ENCODE measurements at regions not wholly inside any gene's neighbourhood (a gene's known extent, or its start where the extent isn't known, plus 50 kb on each side); places are given as distances from the start of the nearest gene placed in this dataset.
"Not testable (repeated sequence)": the region's sequence is repeated elsewhere in the genome, so short reads cannot be mapped to it uniquely, and the experiment has no call there.

GRCh38 chr18:44356566-44357157 is 324.0 kb upstream of the SETBP1 start:
- no peak overlapping the region for H3K27ac Mint-ChIP-seq (ENCODE audit: unreplicated experiment)
- DNase-seq: no peak
- H3K36me3 Mint-ChIP-seq (ENCODE audit: unreplicated experiment): peaks cover 4% of the 10 kb centered on the region
- TF ChIP-seq, protein P1, sequence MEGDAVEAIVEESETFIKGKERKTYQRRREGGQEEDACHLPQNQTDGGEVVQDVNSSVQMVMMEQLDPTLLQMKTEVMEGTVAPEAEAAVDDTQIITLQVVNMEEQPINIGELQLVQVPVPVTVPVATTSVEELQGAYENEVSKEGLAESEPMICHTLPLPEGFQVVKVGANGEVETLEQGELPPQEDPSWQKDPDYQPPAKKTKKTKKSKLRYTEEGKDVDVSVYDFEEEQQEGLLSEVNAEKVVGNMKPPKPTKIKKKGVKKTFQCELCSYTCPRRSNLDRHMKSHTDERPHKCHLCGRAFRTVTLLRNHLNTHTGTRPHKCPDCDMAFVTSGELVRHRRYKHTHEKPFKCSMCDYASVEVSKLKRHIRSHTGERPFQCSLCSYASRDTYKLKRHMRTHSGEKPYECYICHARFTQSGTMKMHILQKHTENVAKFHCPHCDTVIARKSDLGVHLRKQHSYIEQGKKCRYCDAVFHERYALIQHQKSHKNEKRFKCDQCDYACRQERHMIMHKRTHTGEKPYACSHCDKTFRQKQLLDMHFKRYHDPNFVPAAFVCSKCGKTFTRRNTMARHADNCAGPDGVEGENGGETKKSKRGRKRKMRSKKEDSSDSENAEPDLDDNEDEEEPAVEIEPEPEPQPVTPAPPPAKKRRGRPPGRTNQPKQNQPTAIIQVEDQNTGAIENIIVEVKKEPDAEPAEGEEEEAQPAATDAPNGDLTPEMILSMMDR (IDR thresholded peaks at IDR 0.05; ENCODE audit: partially characterized antibody, unreplicated experiment): no peak
- H3K4me1 Mint-ChIP-seq (ENCODE audit: low read depth, unreplicated experiment): peaks cover 5% of the 10 kb centered on the region
- H3K4me3 Mint-ChIP-seq (ENCODE audit: unreplicated experiment): no peak overlapping the region
- peaks cover 4% of the 10 kb centered on the region for H3K9me3 Mint-ChIP-seq (ENCODE audit: unreplicated experiment)
- H3K27me3 Mint-ChIP-seq (ENCODE audit: unreplicated experiment): no peaks in the 10 kb centered on the region

DNA sequence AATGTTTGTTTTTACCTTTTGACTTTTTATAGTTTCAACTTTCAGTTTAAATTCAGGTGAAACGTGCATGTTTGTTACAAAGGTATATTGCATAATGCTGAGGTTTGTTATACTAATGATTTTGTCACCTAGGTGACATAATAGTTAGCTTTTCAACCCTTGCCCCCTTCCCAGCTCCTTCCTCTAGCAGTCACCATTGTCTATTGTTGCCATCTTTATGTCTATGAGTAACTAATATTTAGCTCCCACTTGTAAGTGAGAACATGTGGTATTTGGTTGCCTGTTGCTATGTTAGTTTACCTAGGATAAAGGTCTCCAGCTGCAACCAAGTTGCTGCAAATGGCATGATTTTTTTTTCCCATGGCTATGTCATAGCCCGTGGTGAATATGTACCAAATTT is 322.3 kb upstream of the SETBP1 start:
- no peak for DNase-seq
- H3K4me3 Mint-ChIP-seq (ENCODE audit: unreplicated experiment): no peak overlapping the region
- TF ChIP-seq, protein P1 (IDR thresholded peaks at IDR 0.05; ENCODE audit: partially characterized antibody, unreplicated experiment): no peak
- peaks cover 4% of the 10 kb centered on the region for H3K36me3 Mint-ChIP-seq (ENCODE audit: unreplicated experiment)
- no peaks in the 10 kb centered on the region for H3K27me3 Mint-ChIP-seq (ENCODE audit: unreplicated experiment)
- peaks cover 4% of the 10 kb centered on the region for H3K9me3 Mint-ChIP-seq (ENCODE audit: unreplicated experiment)
- peaks cover 5% of the 10 kb centered on the region for H3K4me1 Mint-ChIP-seq (ENCODE audit: low read depth, unreplicated experiment)
- no peak overlapping the region for H3K27ac Mint-ChIP-seq (ENCODE audit: unreplicated experiment)

DNA sequence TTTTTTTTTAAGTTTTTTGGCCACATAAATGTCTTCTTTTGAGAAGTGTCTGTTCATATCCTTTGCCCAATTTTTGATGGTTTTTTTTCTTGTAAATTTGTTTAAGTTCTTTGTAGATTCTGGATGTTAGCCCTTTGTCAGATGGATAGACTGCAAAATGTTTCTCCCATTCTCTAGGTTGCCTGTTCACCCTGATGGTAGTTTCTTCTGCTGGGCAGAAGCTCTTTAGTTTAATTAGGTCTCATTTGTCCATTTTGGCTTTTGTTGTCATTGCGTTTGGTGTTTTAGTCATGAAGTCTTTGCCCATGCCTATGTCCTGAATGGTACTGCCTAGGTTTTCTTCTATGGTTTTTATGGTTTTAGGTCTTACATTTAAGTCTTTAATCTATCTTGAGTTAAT is 320.9 kb upstream of the SETBP1 start:
- H3K4me1 Mint-ChIP-seq (ENCODE audit: low read depth, unreplicated experiment); H3K9me3 Mint-ChIP-seq (ENCODE audit: unreplicated experiment); H3K36me3 Mint-ChIP-seq (ENCODE audit: unreplicated experiment); H3K4me3 Mint-ChIP-seq (ENCODE audit: unreplicated experiment); H3K27ac Mint-ChIP-seq (ENCODE audit: unreplicated experiment); H3K27me3 Mint-ChIP-seq (ENCODE audit: unreplicated experiment); DNase-seq: not testable (repeated sequence)

- H3K4me1 Mint-ChIP-seq (ENCODE audit: low read depth, unreplicated experiment); DNase-seq; H3K4me3 Mint-ChIP-seq (ENCODE audit: unreplicated experiment); H3K27me3 Mint-ChIP-seq (ENCODE audit: unreplicated experiment); H3K27ac Mint-ChIP-seq (ENCODE audit: unreplicated experiment); H3K36me3 Mint-ChIP-seq (ENCODE audit: unreplicated experiment); H3K9me3 Mint-ChIP-seq (ENCODE audit: unreplicated experiment): not testable (repeated sequence)
Measured at GRCh38 chr18:44362213-44362612, 318.5 kb upstream of the SETBP1 start.

DNA sequence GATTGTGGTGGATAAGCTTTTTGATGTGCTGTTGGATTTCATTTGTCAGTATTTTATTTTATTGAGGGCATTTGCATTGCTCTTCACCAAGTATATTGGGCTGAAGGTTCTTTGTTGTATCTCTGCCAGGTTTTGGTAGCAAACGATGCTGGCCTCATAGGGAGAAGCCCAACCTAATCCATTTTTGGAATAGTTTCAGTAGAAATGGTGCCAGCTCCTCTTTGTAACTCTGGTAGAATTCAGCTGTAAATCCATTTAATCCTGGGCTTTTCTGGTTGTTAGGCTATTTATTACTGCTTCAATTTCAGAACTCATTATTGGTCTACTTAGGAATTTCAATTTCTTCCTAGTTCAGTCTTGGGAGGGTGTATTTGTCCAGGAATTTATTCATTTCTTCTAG is 309.8 kb upstream of the SETBP1 start:
- Mint-ChIP-seq H3K27me3 (ENCODE audit: unreplicated experiment) (no peaks in the 10 kb centered on the region), H3K4me3 (ENCODE audit: unreplicated experiment) (no peak overlapping the region), H3K27ac (ENCODE audit: unreplicated experiment) (no peak overlapping the region), H3K36me3 (ENCODE audit: unreplicated experiment) (peaks cover 11% of the 10 kb centered on the region), H3K4me1 (ENCODE audit: low read depth, unreplicated experiment) (no peaks in the 10 kb centered on the region), H3K9me3 (ENCODE audit: unreplicated experiment) (peaks cover 10% of the 10 kb centered on the region)
- TF ChIP-seq, protein P1 (IDR thresholded peaks at IDR 0.05; ENCODE audit: partially characterized antibody, unreplicated experiment): no peak
- no peak for DNase-seq

- no peak overlapping the region for H3K27ac Mint-ChIP-seq (ENCODE audit: unreplicated experiment)
- DNase-seq: no peak
- peaks cover 10% of the 10 kb centered on the region for H3K9me3 Mint-ChIP-seq (ENCODE audit: unreplicated experiment)
- TF ChIP-seq, protein P1 (IDR thresholded peaks at IDR 0.05; ENCODE audit: partially characterized antibody, unreplicated experiment): no peak
- no peaks in the 10 kb centered on the region for H3K4me1 Mint-ChIP-seq (ENCODE audit: low read depth, unreplicated experiment)
- H3K27me3 Mint-ChIP-seq (ENCODE audit: unreplicated experiment): no peaks in the 10 kb centered on the region
- peaks cover 15% of the 10 kb centered on the region for H3K36me3 Mint-ChIP-seq (ENCODE audit: unreplicated experiment)
- no peak overlapping the region for H3K4me3 Mint-ChIP-seq (ENCODE audit: unreplicated experiment)
Measured at GRCh38 chr18:44374966-44375365, 305.7 kb upstream of the SETBP1 start.

Measured in glutamatergic neuron (in vitro differentiated cells).